Progenitor cell of endocrine pancreas (in vitro differentiated cells): ENCODE measurements at regions not wholly inside any gene's neighbourhood (a gene's known extent, or its start where the extent isn't known, plus 50 kb on each side); places are given as distances from the start of the nearest gene placed in this dataset.

Experiments
- DNase-seq: peaks from one replicate; pipeline ENCODE4 v3.0.0; 2021; ENCODE audit warnings: low spot score; ENCODE audit not compliant: unreplicated experiment
- H3K27ac Mint-ChIP-seq: 2 replicates; pipeline ENCODE4 v1.8.0; 2021; ENCODE audit warnings: mild to moderate bottlenecking, moderate library complexity, mixed read lengths
- H3K27me3 Mint-ChIP-seq: 2 replicates; pipeline ENCODE4 v1.8.0; 2021; ENCODE audit warnings: mixed read lengths
- H3K36me3 Mint-ChIP-seq: 2 replicates; pipeline ENCODE4 v1.8.0; 2022; ENCODE audit warnings: mixed read lengths; ENCODE audit not compliant: insufficient read depth
- H3K4me1 Mint-ChIP-seq: 2 replicates; pipeline ENCODE4 v1.8.0; 2021; ENCODE audit warnings: low read depth, mixed read lengths
- H3K4me3 Mint-ChIP-seq: 2 replicates; pipeline ENCODE4 v1.8.0; 2021; ENCODE audit warnings: low read depth, mild to moderate bottlenecking, moderate library complexity, mixed read lengths
- H3K9me3 Mint-ChIP-seq: 2 replicates; pipeline ENCODE4 v1.8.0; 2021; ENCODE audit warnings: low read depth, mixed read lengths
- TF ChIP-seq, protein P1 (sequence below): fragments of 200-600 bp; sonication (generic); IDR thresholded peaks from one replicate; pipeline ENCODE4 v1.5.0; 2021; ENCODE audit warnings: antibody characterized with exemption, mild to moderate bottlenecking; ENCODE audit not compliant: unreplicated experiment

- Mint-ChIP-seq H3K27me3 (peaks cover 24% of the 10 kb centered on the region), H3K9me3 (no peaks in the 10 kb centered on the region), H3K4me3 (no peak overlapping the region), H3K36me3 (no peaks in the 10 kb centered on the region), H3K4me1 (peaks cover 5% of the 10 kb centered on the region), H3K27ac (no peak overlapping the region)
- TF ChIP-seq, protein P1, sequence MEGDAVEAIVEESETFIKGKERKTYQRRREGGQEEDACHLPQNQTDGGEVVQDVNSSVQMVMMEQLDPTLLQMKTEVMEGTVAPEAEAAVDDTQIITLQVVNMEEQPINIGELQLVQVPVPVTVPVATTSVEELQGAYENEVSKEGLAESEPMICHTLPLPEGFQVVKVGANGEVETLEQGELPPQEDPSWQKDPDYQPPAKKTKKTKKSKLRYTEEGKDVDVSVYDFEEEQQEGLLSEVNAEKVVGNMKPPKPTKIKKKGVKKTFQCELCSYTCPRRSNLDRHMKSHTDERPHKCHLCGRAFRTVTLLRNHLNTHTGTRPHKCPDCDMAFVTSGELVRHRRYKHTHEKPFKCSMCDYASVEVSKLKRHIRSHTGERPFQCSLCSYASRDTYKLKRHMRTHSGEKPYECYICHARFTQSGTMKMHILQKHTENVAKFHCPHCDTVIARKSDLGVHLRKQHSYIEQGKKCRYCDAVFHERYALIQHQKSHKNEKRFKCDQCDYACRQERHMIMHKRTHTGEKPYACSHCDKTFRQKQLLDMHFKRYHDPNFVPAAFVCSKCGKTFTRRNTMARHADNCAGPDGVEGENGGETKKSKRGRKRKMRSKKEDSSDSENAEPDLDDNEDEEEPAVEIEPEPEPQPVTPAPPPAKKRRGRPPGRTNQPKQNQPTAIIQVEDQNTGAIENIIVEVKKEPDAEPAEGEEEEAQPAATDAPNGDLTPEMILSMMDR, result no peak
- DNase-seq, result no peak
These were observed 131.9 kb upstream of the STMND1 start for GRCh38 chr6:16969699-16970655.

DNA sequence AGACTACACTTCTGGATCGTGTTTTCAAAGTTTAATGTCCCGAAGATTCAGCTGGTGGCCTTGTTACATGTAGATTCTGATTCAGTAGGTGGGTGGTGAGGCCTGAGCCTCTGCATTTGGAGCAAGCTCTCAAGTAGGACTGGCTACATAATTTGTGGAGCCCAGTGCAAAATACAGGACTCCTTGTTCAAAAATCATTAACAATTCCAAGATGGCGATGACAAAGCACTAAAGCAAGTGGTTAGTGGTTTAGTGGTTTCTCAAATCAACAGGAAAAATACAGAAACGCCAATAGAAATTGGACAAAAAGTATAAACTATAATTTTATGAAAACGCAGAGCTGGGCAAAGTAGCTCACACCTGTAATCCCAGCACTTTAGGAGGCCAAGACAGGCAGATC is 133.7 kb upstream of the STMND1 start:
- Mint-ChIP-seq H3K4me1 (peaks cover 6% of the 10 kb centered on the region), H3K27me3 (peaks cover 17% of the 10 kb centered on the region), H3K9me3 (no peaks in the 10 kb centered on the region), H3K27ac (no peak overlapping the region), H3K4me3 (no peak overlapping the region), H3K36me3 (no peaks in the 10 kb centered on the region)
- DNase-seq, result no peak
- TF ChIP-seq, protein P1, result no peak

- TF ChIP-seq, protein P1, result no peak
- DNase-seq, result no peak
- Mint-ChIP-seq H3K36me3 (no peaks in the 10 kb centered on the region), H3K27me3 (peaks cover 17% of the 10 kb centered on the region), H3K9me3 (no peaks in the 10 kb centered on the region), H3K4me1 (peaks cover 6% of the 10 kb centered on the region), H3K4me3 (no peak overlapping the region), H3K27ac (no peak overlapping the region)
These were observed 134.4 kb upstream of the STMND1 start for GRCh38 chr6:16967470-16967817.

DNA sequence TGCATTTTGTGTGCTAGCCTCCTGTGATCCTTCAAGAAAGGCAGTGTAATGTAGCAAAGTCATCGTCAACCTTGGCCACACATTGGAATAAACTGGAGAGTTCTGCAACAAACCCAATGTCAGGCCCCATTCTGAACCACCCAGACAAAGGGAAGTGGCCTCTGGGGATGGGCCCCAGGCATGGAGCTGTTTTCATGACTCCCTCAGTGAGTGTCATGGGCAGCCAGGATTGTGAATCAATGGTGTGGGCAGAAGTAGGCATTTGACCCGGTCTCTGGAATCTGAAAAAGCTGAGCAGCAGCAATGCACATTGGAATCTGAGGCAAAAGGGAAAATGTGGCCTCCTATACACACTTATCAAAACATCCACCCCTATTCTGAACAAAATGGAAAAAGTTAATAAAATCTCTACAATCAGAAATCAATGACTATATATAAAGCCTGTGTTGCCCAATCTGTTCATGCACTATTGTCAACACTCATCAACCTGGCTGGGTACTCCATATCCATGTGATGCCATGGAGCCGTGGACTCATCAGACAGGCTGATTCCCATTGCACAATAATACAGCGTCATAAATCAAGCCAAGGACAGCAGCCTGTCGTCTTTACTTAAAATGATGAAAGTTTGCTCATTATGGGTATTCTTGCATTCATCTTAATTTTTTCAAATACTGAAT is 134.9 kb upstream of the STMND1 start:
- no peaks in the 10 kb centered on the region for H3K9me3 Mint-ChIP-seq
- peaks cover 18% of the 10 kb centered on the region for H3K27me3 Mint-ChIP-seq
- no peaks in the 10 kb centered on the region for H3K36me3 Mint-ChIP-seq
- DNase-seq, result no peak
- H3K27ac Mint-ChIP-seq, result no peak overlapping the region
- H3K4me1 Mint-ChIP-seq, result peaks cover 6% of the 10 kb centered on the region
- H3K4me3 Mint-ChIP-seq, result no peak overlapping the region
- TF ChIP-seq, protein P1, result no peak

DNA sequence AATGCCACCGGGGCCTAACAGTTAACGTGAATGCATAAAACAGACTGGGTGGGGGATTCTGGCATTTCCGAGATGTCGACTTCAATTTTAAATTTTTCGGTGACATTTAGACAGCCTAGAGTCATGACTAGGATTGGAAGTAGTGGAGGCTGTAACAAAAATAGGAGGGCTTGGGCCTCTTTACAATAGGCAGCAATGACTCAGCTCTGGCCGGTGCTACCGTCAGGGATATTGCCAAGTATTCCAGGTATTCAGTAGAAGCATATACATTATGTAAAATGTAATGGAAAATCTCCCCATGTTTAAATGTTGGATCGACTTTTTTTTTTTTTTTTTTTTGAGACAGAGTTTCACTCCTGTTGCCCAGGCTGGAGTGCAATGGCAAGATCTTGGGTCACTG is 136.2 kb upstream of the STMND1 start:
- Mint-ChIP-seq H3K4me3 (no peak overlapping the region), H3K27ac (no peak overlapping the region), H3K4me1 (peaks cover 6% of the 10 kb centered on the region), H3K9me3 (no peaks in the 10 kb centered on the region), H3K36me3 (no peaks in the 10 kb centered on the region), H3K27me3 (peaks cover 18% of the 10 kb centered on the region)
- TF ChIP-seq, protein P1, result no peak
- no peak for DNase-seq
